IMR-90 (cell line): ENCODE measurements at regions not wholly inside any gene's neighbourhood (a gene's known extent, or its start where the extent isn't known, plus 50 kb on each side); places are given as distances from the start of the nearest gene placed in this dataset.

ENCODE experiments used
- ATAC-seq: fragments of 200-7000 bp; cut with Tn5 transposase; 2 replicates; pipeline ENCODE4 v1.9.1; 2020; ENCODE audit warnings: low read depth, mild to moderate bottlenecking, moderate library complexity
- BruUV-seq: library from RNA; stranded (reverse); fragments of 400-500 nt; replicated peaks from 2 replicates; lab custom pipeline; 2021; lab: Mats Ljungman, UMichigan
- CTCF ChIA-PET: fragments of 300-600 bp; formaldehyde crosslinking; extraction: SDS; loops from one replicate; lab custom pipeline; 2021; ENCODE audit warnings: antibody characterized with exemption; lab: Yijun Ruan, JAX
- POLR2A ChIA-PET: fragments of 300-600 bp; sonication (Branson Sonifier 250); formaldehyde crosslinking; loops from one replicate; lab custom pipeline; 2022; ENCODE audit warnings: antibody characterized with exemption; ENCODE audit not compliant: unreplicated experiment; lab: Charles Lee
- DNase-seq: peaks from one replicate; pipeline ENCODE4 v3.0.0; 2013
- H2AFZ ChIP-seq: replicated peaks from 2 replicates; pipeline ENCODE3; 2013; ENCODE audit warnings: low read length, mild to moderate bottlenecking; ENCODE audit not compliant: poor library complexity
- H2AK5ac ChIP-seq: 2 replicates; pipeline ENCODE4 v1.6.1; 2013; ENCODE audit warnings: low read depth, low read length, inconsistent platforms
- H2AK9ac ChIP-seq: replicated peaks from 2 replicates; pipeline ENCODE3; 2013; ENCODE audit warnings: mild to moderate bottlenecking, low read depth, low read length, moderate library complexity; ENCODE audit not compliant: poor library complexity
- H2BK120ac ChIP-seq: 2 replicates; pipeline ENCODE4 v1.6.1; 2013; ENCODE audit warnings: low read depth, low read length, inconsistent platforms
- H2BK15ac ChIP-seq: 3 replicates; pipeline ENCODE4 v1.6.1; 2013; ENCODE audit warnings: low read depth, low read length, inconsistent platforms
- H2BK20ac ChIP-seq: 2 replicates; pipeline ENCODE4 v1.6.1; 2013; ENCODE audit warnings: low read depth, mild to moderate bottlenecking, inconsistent platforms, low read length, moderate library complexity
- H2BK5ac ChIP-seq: 2 replicates; pipeline ENCODE4 v1.6.1; 2013; ENCODE audit warnings: mild to moderate bottlenecking, low read depth, low read length, inconsistent platforms; ENCODE audit not compliant: poor library complexity, severe bottlenecking
- H3K14ac ChIP-seq: replicated peaks from 2 replicates; pipeline ENCODE4 v1.6.1; 2013; ENCODE audit warnings: low read depth, low read length, inconsistent platforms
- H3K18ac ChIP-seq: 2 replicates; pipeline ENCODE4 v1.6.1; 2013; ENCODE audit warnings: low read depth, low read length, control low read depth
- H3K23ac ChIP-seq: 2 replicates; pipeline ENCODE4 v1.6.1; 2013; ENCODE audit warnings: low read depth, low read length, inconsistent platforms
- H3K27ac ChIP-seq: 2 replicates; pipeline ENCODE4 v1.5.1; 2013; ENCODE audit warnings: mild to moderate bottlenecking, control low read depth, low read length; ENCODE audit not compliant: insufficient read depth
- H3K27me3 ChIP-seq: 2 replicates; pipeline ENCODE4 v1.6.1; 2013; ENCODE audit warnings: low read length; ENCODE audit not compliant: control insufficient read depth, insufficient read depth
- H3K36me3 ChIP-seq: 2 replicates; pipeline ENCODE4 v1.6.1; 2013; ENCODE audit warnings: low read length, mixed read lengths; ENCODE audit not compliant: control insufficient read depth, insufficient read depth
- H3K4ac ChIP-seq: 2 replicates; pipeline ENCODE4 v1.6.1; 2013; ENCODE audit warnings: low read depth, low read length, inconsistent platforms
- H3K4me1 ChIP-seq: 2 replicates; pipeline ENCODE4 v1.6.1; 2013; ENCODE audit warnings: low read length, mixed read lengths; ENCODE audit not compliant: control insufficient read depth, insufficient read depth
- H3K4me2 ChIP-seq: 2 replicates; pipeline ENCODE4 v1.6.1; 2013; ENCODE audit warnings: low read depth, mild to moderate bottlenecking, control low read depth, low read length, moderate library complexity
- H3K4me3 ChIP-seq: 2 replicates; pipeline ENCODE4 v1.5.1; 2013; ENCODE audit warnings: low read depth, mild to moderate bottlenecking, control low read depth, low read length, moderate library complexity; ENCODE audit not compliant: insufficient read depth
- H3K56ac ChIP-seq: 2 replicates; pipeline ENCODE4 v1.6.1; 2013; ENCODE audit warnings: low read length, inconsistent platforms; ENCODE audit not compliant: insufficient read depth; ENCODE audit errors: extremely low read depth
- H3K79me1 ChIP-seq, 2 experiments: 2 replicates each; pipeline ENCODE4 v1.6.1; 2013; ENCODE audit warnings: low read length in 2 of 2, inconsistent platforms in 1 of 2, low read depth in 1 of 2
- H3K9ac ChIP-seq: 2 replicates; pipeline ENCODE4 v1.6.1; 2013; ENCODE audit warnings: low read depth, low read length, control low read depth
- H3K9me1 ChIP-seq: 2 replicates; pipeline ENCODE4 v1.6.1; 2013; ENCODE audit warnings: low read length, inconsistent platforms; ENCODE audit not compliant: insufficient read depth
- H3K9me3 ChIP-seq: 2 replicates; pipeline ENCODE4 v1.6.1; 2013; ENCODE audit warnings: low read length; ENCODE audit not compliant: control insufficient read depth, insufficient read depth
- H4K20me1 ChIP-seq: 2 replicates; pipeline ENCODE4 v1.6.1; 2013; ENCODE audit warnings: low read length, inconsistent platforms; ENCODE audit not compliant: insufficient read depth
- H4K5ac ChIP-seq: 2 replicates; pipeline ENCODE4 v1.6.1; 2013; ENCODE audit warnings: mild to moderate bottlenecking, low read depth, low read length, control low read depth
- H4K8ac ChIP-seq, 2 experiments: 2 replicates each; pipeline ENCODE4 v1.6.1; 2013; ENCODE audit warnings: low read depth in 2 of 2, low read length in 2 of 2, control low read depth in 1 of 2, inconsistent platforms in 1 of 2
- H4K91ac ChIP-seq: 2 replicates; pipeline ENCODE4 v1.6.1; 2013; ENCODE audit warnings: low read depth, low read length, inconsistent platforms; ENCODE audit not compliant: insufficient read depth
- BHLHE40 ChIP-seq: fragments of 150-350 bp; IDR thresholded peaks from 2 replicates; pipeline ENCODE4 v1.6.1; 2016; ENCODE audit warnings: mild to moderate bottlenecking, low read depth, low read length
- CEBPB ChIP-seq: IDR thresholded peaks from 2 replicates; pipeline ENCODE4 v1.6.1; 2012; ENCODE audit warnings: low read depth, low read length, improper control_type of control experiment
- CHD1 ChIP-seq: IDR thresholded peaks from 2 replicates; pipeline ENCODE4 v1.6.1; 2012; ENCODE audit warnings: low read depth, low read length, improper control_type of control experiment
- FOS ChIP-seq: fragments of 150-350 bp; IDR thresholded peaks from 2 replicates; pipeline ENCODE4 v1.6.1; 2016; ENCODE audit warnings: low read depth, low read length
- MAFK ChIP-seq: IDR thresholded peaks from 2 replicates; pipeline ENCODE4 v1.6.1; 2012; ENCODE audit warnings: low read depth, low read length, improper control_type of control experiment
- MAZ ChIP-seq: IDR thresholded peaks from 2 replicates; pipeline ENCODE4 v1.6.1; 2012; ENCODE audit warnings: low read depth, mild to moderate bottlenecking, low read length, improper control_type of control experiment, moderate library complexity, borderline replicate concordance
- MXI1 ChIP-seq: IDR thresholded peaks from 2 replicates; pipeline ENCODE4 v1.6.1; 2012; ENCODE audit warnings: low read depth, mild to moderate bottlenecking, low read length, moderate library complexity, borderline replicate concordance
- NFE2L2 ChIP-seq: fragments of 150-350 bp; IDR thresholded peaks from 2 replicates; pipeline ENCODE4 v1.6.1; 2016; ENCODE audit warnings: low read depth, mild to moderate bottlenecking, low read length
- POLR2A ChIP-seq: IDR thresholded peaks from 2 replicates; pipeline ENCODE4 v1.6.1; 2012; ENCODE audit warnings: mild to moderate bottlenecking, low read depth, low read length
- RCOR1 ChIP-seq: IDR thresholded peaks from 2 replicates; pipeline ENCODE4 v1.6.1; 2012; ENCODE audit warnings: mild to moderate bottlenecking, low read length, improper control_type of control experiment; ENCODE audit not compliant: insufficient replicate concordance
- RFX5 ChIP-seq: IDR thresholded peaks from 2 replicates; pipeline ENCODE4 v1.8.0; 2012; ENCODE audit warnings: low read depth, mild to moderate bottlenecking, low read length, moderate library complexity
- SMC3 ChIP-seq: fragments of 150-350 bp; IDR thresholded peaks from 2 replicates; pipeline ENCODE4 v1.6.1; 2016; ENCODE audit warnings: low read depth, mild to moderate bottlenecking, antibody characterized with exemption, low read length, moderate library complexity
- WGBS, 2 experiments: methylation state at CpG; one replicate each; pipeline versions ENCODE4 v1.1.5 to v1.1.7; 2013; ENCODE audit warnings: missing lambda C conversion rate in 2 of 2; ENCODE audit not compliant: insufficient read length in 1 of 2; ENCODE audit errors: extremely low coverage in 2 of 2; 5-methylcytosine and 5-hydroxymethylcytosine counted together
- dilution Hi-C: fragments of 300-500 bp; cut with HindIII; formaldehyde crosslinking; loops from one replicate; pipeline ENCODE4 v1.14.3; 2018; ENCODE audit warnings: low sequenced_read_pairs; ENCODE audit not compliant: unreplicated experiment
- in situ Hi-C: fragments of 300-500 bp; cut with MboI; formaldehyde crosslinking; loops from 3 replicates; pipeline ENCODE4 v1.14.3; 2019; ENCODE audit warnings: low sequenced_read_pairs, inconsistent platforms, mixed read lengths
- intact Hi-C: fragments of 100-400 bp; cut with micrococcal nuclease; formaldehyde crosslinking; loops from 2 replicates; pipeline ENCODE4 v1.10.0; 2022
- TF ChIP-seq, protein P1 (sequence below): fragments of 150-350 bp; IDR thresholded peaks from 2 replicates; pipeline ENCODE4 v1.6.1; 2017; ENCODE audit warnings: mild to moderate bottlenecking, antibody characterized with exemption, low read length, low read depth
- TF ChIP-seq, protein P2 (sequence below): conservative IDR thresholded peaks from 2 replicates; pipeline ENCODE4 v1.5.1; 2012; ENCODE audit warnings: mild to moderate bottlenecking, low read depth, low read length, improper control_type of control experiment

GRCh38 chr3:35335703-35336102 lies 303.6 kb upstream of the ARPP21 start:
- no CpG with 5 or more reads among the region's 3 CpGs for WGBS, 2 experiments
- ChIA-PET CTCF (interaction anchor here (0.6 kb wide), 1 partner anchor 606 kb away, joined by 3 read pairs; no protein-coding TSS in a partner anchor), POLR2A (no interaction called here)
- Histone ChIP-seq H3K27ac (no peak overlapping the region), H3K23ac (no peak overlapping the region), H4K20me1 (no peaks in the 10 kb centered on the region), H3K9me3 (no peaks in the 10 kb centered on the region), H3K14ac (no peak overlapping the region), H4K8ac (no peak overlapping the region), H3K9ac (no peak overlapping the region), H3K56ac (no peak overlapping the region), H3K4me3 (no peak overlapping the region), H2BK5ac (no peak overlapping the region), H3K79me1 (no peaks in the 10 kb centered on the region), H4K91ac (no peak overlapping the region), H3K4me2 (no peak overlapping the region), H2AK5ac (no peak overlapping the region), H3K36me3 (no peaks in the 10 kb centered on the region), H2AFZ (no peak overlapping the region), H3K9me1 (no peaks in the 10 kb centered on the region), H2BK20ac (no peak overlapping the region), H3K18ac (no peak overlapping the region), H4K5ac (no peak overlapping the region), H2BK120ac (no peak overlapping the region), H3K4me1 (no peaks in the 10 kb centered on the region), H3K4ac (no peak overlapping the region), H2AK9ac (no peak overlapping the region), H3K27me3 (no peaks in the 10 kb centered on the region), H2BK15ac (no peak overlapping the region)
- in situ Hi-C loops (no loop called here), intact Hi-C loops (loop anchor here (10.0 kb wide), 1 partner anchor 61 kb away; no protein-coding TSS in a partner anchor), dilution Hi-C loops (no loop called here)
- no peak for DNase-seq
- ATAC-seq = no peak
- no peak for TF ChIP-seq CHD1
- TF ChIP-seq SMC3 = no peak
- TF ChIP-seq MAFK = no peak
- TF ChIP-seq, protein P1, sequence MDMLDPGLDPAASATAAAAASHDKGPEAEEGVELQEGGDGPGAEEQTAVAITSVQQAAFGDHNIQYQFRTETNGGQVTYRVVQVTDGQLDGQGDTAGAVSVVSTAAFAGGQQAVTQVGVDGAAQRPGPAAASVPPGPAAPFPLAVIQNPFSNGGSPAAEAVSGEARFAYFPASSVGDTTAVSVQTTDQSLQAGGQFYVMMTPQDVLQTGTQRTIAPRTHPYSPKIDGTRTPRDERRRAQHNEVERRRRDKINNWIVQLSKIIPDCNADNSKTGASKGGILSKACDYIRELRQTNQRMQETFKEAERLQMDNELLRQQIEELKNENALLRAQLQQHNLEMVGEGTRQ = no peak
- TF ChIP-seq CEBPB = no peak
- no peak for TF ChIP-seq POLR2A
- no peak for TF ChIP-seq NFE2L2
- no peak for TF ChIP-seq MAZ
- no peak for TF ChIP-seq FOS
- no peak for TF ChIP-seq RCOR1
- no peak for TF ChIP-seq RFX5
- no peak for TF ChIP-seq BHLHE40
- TF ChIP-seq, protein P2, sequence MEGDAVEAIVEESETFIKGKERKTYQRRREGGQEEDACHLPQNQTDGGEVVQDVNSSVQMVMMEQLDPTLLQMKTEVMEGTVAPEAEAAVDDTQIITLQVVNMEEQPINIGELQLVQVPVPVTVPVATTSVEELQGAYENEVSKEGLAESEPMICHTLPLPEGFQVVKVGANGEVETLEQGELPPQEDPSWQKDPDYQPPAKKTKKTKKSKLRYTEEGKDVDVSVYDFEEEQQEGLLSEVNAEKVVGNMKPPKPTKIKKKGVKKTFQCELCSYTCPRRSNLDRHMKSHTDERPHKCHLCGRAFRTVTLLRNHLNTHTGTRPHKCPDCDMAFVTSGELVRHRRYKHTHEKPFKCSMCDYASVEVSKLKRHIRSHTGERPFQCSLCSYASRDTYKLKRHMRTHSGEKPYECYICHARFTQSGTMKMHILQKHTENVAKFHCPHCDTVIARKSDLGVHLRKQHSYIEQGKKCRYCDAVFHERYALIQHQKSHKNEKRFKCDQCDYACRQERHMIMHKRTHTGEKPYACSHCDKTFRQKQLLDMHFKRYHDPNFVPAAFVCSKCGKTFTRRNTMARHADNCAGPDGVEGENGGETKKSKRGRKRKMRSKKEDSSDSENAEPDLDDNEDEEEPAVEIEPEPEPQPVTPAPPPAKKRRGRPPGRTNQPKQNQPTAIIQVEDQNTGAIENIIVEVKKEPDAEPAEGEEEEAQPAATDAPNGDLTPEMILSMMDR = no peak
- no peak for TF ChIP-seq MXI1
- no TSS peak for BruUV-seq
